HG03457 (cell line): ENCODE measurements at regions not wholly inside any gene's neighbourhood (a gene's known extent, or its start where the extent isn't known, plus 50 kb on each side); places are given as distances from the start of the nearest gene placed in this dataset.
"Not testable (repeated sequence)": the region's sequence is repeated elsewhere in the genome, so short reads cannot be mapped to it uniquely, and the experiment has no call there.

Source experiments
- ATAC-seq: cut with Tn5 transposase; IDR thresholded peaks from one replicate; pipeline ENCODE4 v1.9.1; 2021; ENCODE audit warnings: moderate number of reproducible peaks; ENCODE audit not compliant: unreplicated experiment

- ATAC-seq, result no peak
Measured at GRCh38 chr6:166253778-166254204, 54.4 kb downstream of the PRR18 start.

GRCh38 chr6:166253281-166253681 is 54.9 kb downstream of the PRR18 start:
- ATAC-seq, result no peak

GRCh38 chr6:166252601-166253000 is 55.6 kb downstream of the PRR18 start:
- ATAC-seq, result no peak

GRCh38 chr6:166251655-166252054 is 56.5 kb downstream of the PRR18 start:
- ATAC-seq, result no peak

GRCh38 chr6:166251211-166251610 is 57.0 kb downstream of the PRR18 start:
- no peak for ATAC-seq

- not testable (repeated sequence) for ATAC-seq
Measured at GRCh38 chr6:166249061-166249785, 59.0 kb downstream of the PRR18 start.

GRCh38 chr6:166245148-166245547 is 63.0 kb downstream of the PRR18 start:
- ATAC-seq, result no peak

- ATAC-seq, result peak; percentile 84
Measured at GRCh38 chr6:166244353-166245045, 63.7 kb downstream of the PRR18 start.

DNA sequence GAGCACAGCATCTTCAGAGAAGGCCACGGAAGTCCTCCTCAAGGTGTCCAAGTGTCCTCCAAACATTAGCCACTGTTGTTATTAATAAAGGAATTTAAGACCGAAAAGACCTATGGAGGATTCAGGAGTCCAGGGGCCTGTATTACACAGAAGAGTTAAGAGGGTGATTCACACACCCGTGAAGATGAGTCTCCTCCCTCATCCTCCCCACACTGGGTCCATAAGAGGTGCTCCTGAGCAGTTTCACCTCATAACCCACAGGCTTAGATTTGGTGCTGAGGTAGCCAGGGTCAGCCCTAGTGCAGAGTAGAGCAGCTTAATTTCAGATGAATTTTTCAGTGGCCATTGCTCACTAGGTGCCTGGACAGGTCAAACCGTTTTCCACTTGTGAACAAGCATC is 65.3 kb downstream of the PRR18 start:
- no peak for ATAC-seq

DNA sequence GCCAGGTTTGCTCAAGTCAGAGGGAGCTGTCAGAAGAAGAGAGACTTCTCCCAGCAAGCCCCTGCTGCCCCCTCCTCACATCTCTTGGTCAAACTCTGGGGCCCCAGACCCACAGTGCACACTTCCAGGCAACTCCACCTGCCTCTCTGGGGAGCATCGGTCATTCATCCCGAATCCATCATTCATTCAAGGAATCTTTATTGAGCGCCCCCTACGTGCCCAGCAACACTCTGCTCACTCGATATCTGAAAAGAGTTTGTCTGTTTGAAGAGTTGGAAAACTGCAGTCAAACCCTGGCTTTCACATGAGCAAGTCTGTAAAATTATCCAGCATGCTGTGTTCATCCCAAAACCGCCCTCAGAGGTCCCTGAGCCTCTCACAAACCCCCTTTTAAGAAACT is 66.2 kb downstream of the PRR18 start:
- no peak for ATAC-seq

DNA sequence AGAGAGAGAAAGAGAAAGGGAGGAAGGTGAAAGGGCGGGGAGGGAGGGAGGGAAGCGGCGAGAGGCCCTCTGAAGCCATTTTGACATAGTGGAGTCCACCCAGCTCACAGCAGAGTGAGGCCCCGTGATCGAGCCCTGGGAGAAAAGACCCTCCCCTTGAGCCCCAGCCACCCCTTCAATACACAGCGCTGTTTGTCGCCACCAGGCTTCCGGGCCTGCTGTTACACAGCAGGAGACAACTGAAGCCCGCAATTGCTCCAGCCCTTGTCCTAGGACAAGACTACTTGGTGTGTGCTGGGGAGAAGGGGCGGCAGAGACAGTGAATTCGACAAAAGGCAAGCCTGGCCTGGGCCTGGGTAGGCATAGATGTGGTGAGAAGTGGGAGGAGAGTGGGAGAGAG is 67.3 kb downstream of the PRR18 start:
- no peak for ATAC-seq

DNA sequence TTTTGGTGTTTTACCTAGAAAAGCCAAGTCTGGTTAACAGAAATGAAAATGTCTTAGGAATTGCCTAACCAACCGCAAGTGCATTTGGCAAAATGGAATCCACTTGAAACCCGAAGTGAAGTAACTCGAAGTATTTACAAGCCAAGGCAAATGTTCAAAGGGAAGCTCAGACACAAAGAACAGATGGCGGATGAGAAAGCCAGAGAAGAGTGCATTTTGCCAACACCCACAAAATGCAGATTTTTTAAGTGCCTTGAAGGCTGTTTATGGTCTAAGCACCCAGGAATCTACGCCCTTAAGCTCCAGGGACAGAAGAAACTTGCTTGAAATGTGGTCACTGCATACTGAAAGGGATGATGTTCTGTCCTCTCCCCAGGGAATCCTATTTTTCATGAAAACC is 70.0 kb upstream of the TBXT start:
- ATAC-seq, result no peak

DNA sequence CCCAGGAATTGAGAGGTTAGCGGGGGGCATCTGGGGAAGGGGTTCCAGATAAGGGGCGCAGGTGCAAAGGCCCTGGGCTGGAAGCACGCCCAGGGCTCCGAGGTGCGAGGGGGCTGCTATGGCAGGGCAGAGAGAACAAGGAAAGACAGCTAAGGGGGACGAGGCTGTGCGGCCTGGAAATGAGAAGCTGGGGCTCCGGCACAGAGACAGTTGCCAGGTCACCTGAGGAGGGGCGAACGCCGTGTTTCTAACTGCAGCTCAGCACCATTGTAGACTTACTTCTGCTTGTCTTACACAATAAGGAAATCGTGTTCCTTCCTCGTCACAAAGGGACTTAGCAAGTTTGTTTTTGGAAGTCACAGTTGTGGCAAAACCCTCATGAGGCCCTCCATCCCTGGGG is 68.9 kb upstream of the TBXT start:
- ATAC-seq, result no peak

GRCh38 chr6:166235666-166236292 is 68.1 kb upstream of the TBXT start:
- no peak for ATAC-seq

DNA sequence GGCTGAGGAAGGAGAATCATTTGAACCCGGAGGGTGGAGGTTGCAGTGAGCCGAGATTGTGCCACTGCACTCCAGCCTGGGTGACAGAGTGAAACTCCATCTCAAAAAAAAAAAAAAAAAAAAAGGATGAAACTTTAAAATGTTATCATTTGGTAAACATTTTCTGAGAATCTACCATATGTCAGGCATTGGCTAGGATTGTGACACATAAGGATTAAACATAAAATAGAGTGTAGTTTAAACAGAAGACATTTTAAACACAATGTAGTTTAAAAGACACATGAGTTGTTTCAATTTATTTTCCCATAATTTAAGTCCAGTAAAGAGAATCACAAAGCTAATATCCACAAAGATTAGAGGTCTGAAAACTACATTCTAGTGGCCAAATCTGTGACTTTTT is 63.5 kb upstream of the TBXT start:
- ATAC-seq, result not testable (repeated sequence)

GRCh38 chr6:166228839-166229528 is 61.3 kb upstream of the TBXT start:
- ATAC-seq, result no peak

DNA sequence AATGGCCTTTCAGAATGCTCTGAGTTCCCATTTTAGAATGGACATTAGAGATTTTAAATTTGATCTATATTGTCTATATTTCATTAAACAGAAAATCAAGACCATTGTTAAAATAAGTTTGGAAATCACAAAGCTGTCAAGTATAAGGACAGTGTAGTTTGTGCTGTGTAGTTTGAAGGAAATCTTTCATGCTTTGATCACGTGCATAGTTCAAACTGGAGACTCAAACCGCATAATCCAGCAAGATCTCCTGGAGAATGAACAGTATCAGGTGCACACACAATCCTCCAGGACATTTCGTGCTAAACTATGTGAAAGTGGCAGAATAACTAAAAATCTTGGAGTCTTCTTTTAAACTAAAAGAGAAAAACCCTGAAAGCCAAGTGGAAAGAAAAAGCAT is 60.8 kb upstream of the TBXT start:
- ATAC-seq, result no peak

DNA sequence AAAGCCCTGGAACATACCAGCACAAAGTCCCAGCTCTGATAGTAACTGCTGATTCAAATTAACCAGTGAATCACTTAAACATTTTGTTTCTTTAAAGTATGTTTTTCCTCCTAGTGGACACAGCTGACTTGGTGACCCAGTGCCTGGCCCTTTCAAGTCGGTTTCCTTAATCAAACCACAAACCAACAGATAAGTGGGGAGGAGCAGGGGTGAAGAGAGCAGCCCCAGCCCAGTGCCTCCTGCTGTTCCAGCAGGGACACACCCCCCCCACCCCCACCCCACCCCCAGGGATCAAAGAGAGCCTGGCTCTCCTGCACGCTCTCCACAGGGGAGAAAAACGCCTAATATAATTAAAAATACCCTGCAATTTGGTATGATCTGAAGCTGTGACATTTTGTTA is 55.4 kb upstream of the TBXT start:
- no peak for ATAC-seq

- no peak for ATAC-seq
Measured at GRCh38 chr6:166222631-166223030, 55.0 kb upstream of the TBXT start.

GRCh38 chr6:166221636-166222035 is 54.0 kb upstream of the TBXT start:
- ATAC-seq, result no peak

GRCh38 chr6:166221040-166221439 is 53.4 kb upstream of the TBXT start:
- ATAC-seq, result no peak
